ENCODE measurements at regions not wholly inside any gene's neighbourhood (a gene's known extent, or its start where the extent isn't known, plus 50 kb on each side); places are given as distances from the start of the nearest gene placed in this dataset.

DNA sequence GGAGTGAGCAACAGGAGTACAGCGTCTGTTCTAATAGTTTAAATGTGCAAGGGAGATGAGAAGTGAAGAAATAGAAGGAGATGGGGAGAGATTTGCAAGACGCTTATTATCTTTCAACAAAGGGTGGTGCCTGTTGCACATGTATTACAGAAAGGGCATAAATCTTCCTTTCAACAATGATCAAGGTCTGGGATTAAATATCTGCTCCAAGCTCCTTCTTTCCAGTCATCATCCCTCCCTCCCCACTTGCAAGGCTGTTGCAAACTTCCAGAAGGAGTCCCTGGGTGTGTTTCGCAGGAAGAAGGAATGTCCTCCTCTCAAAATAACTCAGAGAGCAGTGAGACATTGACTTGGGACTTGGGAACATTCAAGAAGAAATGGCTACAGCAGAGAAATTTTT lies 63.5 kb upstream of the MYCBP2 start:
- DNase-seq: no peak
- H3K79me2 ChIP-seq (ENCODE audit: low read length): no peaks in the 10 kb centered on the region
- H4K20me1 ChIP-seq (ENCODE audit: low read length): no peaks in the 10 kb centered on the region
- no peaks in the 10 kb centered on the region for H3K36me3 ChIP-seq (ENCODE audit: low read depth, low read length)
- H3F3A ChIP-seq (ENCODE audit: low read length, unreplicated experiment): no peaks in the 10 kb centered on the region
- BruUV-seq (replicated peaks): no TSS peak
- H3K4me1 ChIP-seq (ENCODE audit: insufficient read depth, low read length): peaks cover 14% of the 10 kb centered on the region; the same call in 1 of the 2 replicates
- H3K9ac ChIP-seq (ENCODE audit: low read length): no peak overlapping the region
- ChIA-PET POLR2A (ENCODE audit: unreplicated experiment) (no interaction called here), CTCF (no interaction called here)
- H3K4me3 ChIP-seq (ENCODE audit: low read length): no peak overlapping the region
- intact Hi-C loops (cut with micrococcal nuclease): no loop called here
- TF ChIP-seq, protein P1, sequence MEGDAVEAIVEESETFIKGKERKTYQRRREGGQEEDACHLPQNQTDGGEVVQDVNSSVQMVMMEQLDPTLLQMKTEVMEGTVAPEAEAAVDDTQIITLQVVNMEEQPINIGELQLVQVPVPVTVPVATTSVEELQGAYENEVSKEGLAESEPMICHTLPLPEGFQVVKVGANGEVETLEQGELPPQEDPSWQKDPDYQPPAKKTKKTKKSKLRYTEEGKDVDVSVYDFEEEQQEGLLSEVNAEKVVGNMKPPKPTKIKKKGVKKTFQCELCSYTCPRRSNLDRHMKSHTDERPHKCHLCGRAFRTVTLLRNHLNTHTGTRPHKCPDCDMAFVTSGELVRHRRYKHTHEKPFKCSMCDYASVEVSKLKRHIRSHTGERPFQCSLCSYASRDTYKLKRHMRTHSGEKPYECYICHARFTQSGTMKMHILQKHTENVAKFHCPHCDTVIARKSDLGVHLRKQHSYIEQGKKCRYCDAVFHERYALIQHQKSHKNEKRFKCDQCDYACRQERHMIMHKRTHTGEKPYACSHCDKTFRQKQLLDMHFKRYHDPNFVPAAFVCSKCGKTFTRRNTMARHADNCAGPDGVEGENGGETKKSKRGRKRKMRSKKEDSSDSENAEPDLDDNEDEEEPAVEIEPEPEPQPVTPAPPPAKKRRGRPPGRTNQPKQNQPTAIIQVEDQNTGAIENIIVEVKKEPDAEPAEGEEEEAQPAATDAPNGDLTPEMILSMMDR (conservative IDR thresholded peaks at IDR 0.05; ENCODE audit: low read depth, low read length): no peak
- TF ChIP-seq EZH2phosphoT487 (IDR thresholded peaks at IDR 0.05; ENCODE audit: borderline replicate concordance, low read length) (no peak), EZH2 (IDR thresholded peaks at IDR 0.05; ENCODE audit: low read length, unreplicated experiment) (no peak)
- no peak overlapping the region for H3K27ac ChIP-seq (ENCODE audit: low read length)
- H3K4me2 ChIP-seq (ENCODE audit: low read length): no peak overlapping the region
- H3K27me3 ChIP-seq (ENCODE audit: low read length): no peaks in the 10 kb centered on the region
- H3K9me3 ChIP-seq (ENCODE audit: low read length): no peaks in the 10 kb centered on the region
- H2AFZ ChIP-seq (ENCODE audit: low read length): no peak overlapping the region
- H3K9me2 ChIP-seq (replicated peaks; ENCODE audit: low read length): no peaks in the 10 kb centered on the region
- ATAC-seq: no peak

DNA sequence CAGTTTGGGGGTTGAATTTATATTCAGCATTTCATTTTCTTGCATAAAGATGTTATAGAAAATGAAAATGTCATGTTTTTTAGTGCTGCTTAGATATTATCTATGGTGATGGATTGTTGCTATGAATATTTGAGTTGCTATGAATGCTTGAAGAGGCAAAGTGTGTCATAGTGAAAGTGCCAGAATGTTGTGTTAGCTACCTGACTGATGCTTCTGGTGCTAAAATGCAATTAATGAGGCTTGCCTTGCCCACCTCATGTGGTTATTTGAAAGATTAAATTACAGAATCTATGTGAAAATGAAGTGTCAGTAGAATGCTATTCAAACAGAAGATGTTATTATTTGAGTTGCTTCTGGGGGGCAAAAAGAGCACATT lies 62.7 kb upstream of the MYCBP2 start:
- Histone ChIP-seq H3K4me2 (ENCODE audit: low read length) (no peak overlapping the region), H3K79me2 (ENCODE audit: low read length) (no peaks in the 10 kb centered on the region), H3K27me3 (ENCODE audit: low read length) (no peaks in the 10 kb centered on the region), H4K20me1 (ENCODE audit: low read length) (no peaks in the 10 kb centered on the region), H3K36me3 (ENCODE audit: low read depth, low read length) (no peaks in the 10 kb centered on the region), H3K4me1 (ENCODE audit: insufficient read depth, low read length) (peaks cover 14% of the 10 kb centered on the region; the same call in 1 of the 2 replicates), H3F3A (ENCODE audit: low read length, unreplicated experiment) (no peaks in the 10 kb centered on the region), H3K4me3 (ENCODE audit: low read length) (no peak overlapping the region), H3K9me2 (replicated peaks; ENCODE audit: low read length) (no peaks in the 10 kb centered on the region), H2AFZ (ENCODE audit: low read length) (no peak overlapping the region), H3K9ac (ENCODE audit: low read length) (no peak overlapping the region), H3K9me3 (ENCODE audit: low read length) (no peaks in the 10 kb centered on the region), H3K27ac (ENCODE audit: low read length) (no peak overlapping the region)
- intact Hi-C loops (cut with micrococcal nuclease): loop anchor here (5.0 kb wide), 1 partner anchor 33 kb away; no protein-coding TSS in a partner anchor
- BruUV-seq (replicated peaks): no TSS peak
- DNase-seq: no peak
- TF ChIP-seq EZH2phosphoT487 (IDR thresholded peaks at IDR 0.05; ENCODE audit: borderline replicate concordance, low read length) (no peak), EZH2 (IDR thresholded peaks at IDR 0.05; ENCODE audit: low read length, unreplicated experiment) (no peak)
- TF ChIP-seq, protein P1 (conservative IDR thresholded peaks at IDR 0.05; ENCODE audit: low read depth, low read length): no peak
- ChIA-PET CTCF (no interaction called here), POLR2A (ENCODE audit: unreplicated experiment) (no interaction called here)
- no peak for ATAC-seq

GRCh38 chr13:77388944-77389624 lies 62.2 kb upstream of the MYCBP2 start:
- H3K27me3 ChIP-seq (ENCODE audit: low read length): no peaks in the 10 kb centered on the region
- no peaks in the 10 kb centered on the region for H3K79me2 ChIP-seq (ENCODE audit: low read length)
- TF ChIP-seq EZH2 (IDR thresholded peaks at IDR 0.05; ENCODE audit: low read length, unreplicated experiment) (no peak), EZH2phosphoT487 (IDR thresholded peaks at IDR 0.05; ENCODE audit: borderline replicate concordance, low read length) (no peak)
- TF ChIP-seq, protein P1 (conservative IDR thresholded peaks at IDR 0.05; ENCODE audit: low read depth, low read length): no peak
- no peaks in the 10 kb centered on the region for H4K20me1 ChIP-seq (ENCODE audit: low read length)
- H3K27ac ChIP-seq (ENCODE audit: low read length): no peak overlapping the region
- H3K4me1 ChIP-seq (ENCODE audit: insufficient read depth, low read length): peaks cover 14% of the 10 kb centered on the region; the same call in 1 of the 2 replicates
- POLR2A ChIA-PET (ENCODE audit: unreplicated experiment): no interaction called here
- no TSS peak for BruUV-seq (replicated peaks)
- DNase-seq: no peak
- intact Hi-C loops (cut with micrococcal nuclease): loop anchor here (5.0 kb wide), 1 partner anchor 33 kb away; no protein-coding TSS in a partner anchor
- H3K9ac ChIP-seq (ENCODE audit: low read length): no peak overlapping the region
- H3K9me2 ChIP-seq (replicated peaks; ENCODE audit: low read length): no peaks in the 10 kb centered on the region
- no peak for ATAC-seq
- no peaks in the 10 kb centered on the region for H3K9me3 ChIP-seq (ENCODE audit: low read length)
- H3F3A ChIP-seq (ENCODE audit: low read length, unreplicated experiment): no peaks in the 10 kb centered on the region
- no peak overlapping the region for H3K4me2 ChIP-seq (ENCODE audit: low read length)
- no peak overlapping the region for H2AFZ ChIP-seq (ENCODE audit: low read length)
- CTCF ChIA-PET: no interaction called here
- H3K36me3 ChIP-seq (ENCODE audit: low read depth, low read length): no peaks in the 10 kb centered on the region
- no peak overlapping the region for H3K4me3 ChIP-seq (ENCODE audit: low read length)

Data from PC-3 (cell line).